GM19240 (cell line): ENCODE measurements at regions not wholly inside any gene's neighbourhood (a gene's known extent, or its start where the extent isn't known, plus 50 kb on each side); places are given as distances from the start of the nearest gene placed in this dataset.
A peak's percentile ranks its signal among the peaks of the same experiment; 100 is the strongest.

Experiments
- DNase-seq: peaks from one replicate; pipeline ENCODE4 v3.0.0; 2011; ENCODE audit warnings: low spot score; ENCODE audit not compliant: insufficient read length

GRCh38 chr3:42037318-42037945 is 53.7 kb upstream of the TRAK1 start:
- no peak for DNase-seq

- DNase-seq = no peak
Observed at GRCh38 chr3:42036483-42036823, 54.7 kb upstream of the TRAK1 start.

GRCh38 chr3:42035816-42036482 is 55.2 kb upstream of the TRAK1 start:
- no peak for DNase-seq

- no peak for DNase-seq
Observed at GRCh38 chr3:42035007-42035406, 56.1 kb upstream of the TRAK1 start.

GRCh38 chr3:42033741-42034140 is 57.4 kb upstream of the TRAK1 start:
- DNase-seq = no peak

GRCh38 chr3:42032693-42033349 is 58.3 kb upstream of the TRAK1 start:
- DNase-seq = no peak

- no peak for DNase-seq
Observed at GRCh38 chr3:42031808-42032480, 59.2 kb upstream of the TRAK1 start.

- DNase-seq = no peak
Observed at GRCh38 chr3:42028474-42028873, 62.7 kb upstream of the TRAK1 start.

GRCh38 chr3:42027571-42027970 is 63.6 kb upstream of the TRAK1 start:
- no peak for DNase-seq

- DNase-seq = no peak
Observed at GRCh38 chr3:42025370-42026138, 63.7 kb upstream of the ULK4 start.

- DNase-seq = no peak
Observed at GRCh38 chr3:42024591-42025351, 62.9 kb upstream of the ULK4 start.

GRCh38 chr3:42023380-42023779 is 61.5 kb upstream of the ULK4 start:
- no peak for DNase-seq

- no peak for DNase-seq
Observed at GRCh38 chr3:42022355-42022754, 60.5 kb upstream of the ULK4 start.

- DNase-seq = no peak
Observed at GRCh38 chr3:42020684-42021307, 58.9 kb upstream of the ULK4 start.

GRCh38 chr3:42019953-42020260 is 58.0 kb upstream of the ULK4 start:
- no peak for DNase-seq

- no peak for DNase-seq
Observed at GRCh38 chr3:42019144-42019952, 57.4 kb upstream of the ULK4 start.

GRCh38 chr3:42014921-42015533 is 53.1 kb upstream of the ULK4 start:
- DNase-seq = peak; percentile 34

- DNase-seq = no peak
Observed at GRCh38 chr3:42014458-42014920, 52.6 kb upstream of the ULK4 start.
